H1 (cell line): ENCODE measurements at regions not wholly inside any gene's neighbourhood (a gene's known extent, or its start where the extent isn't known, plus 50 kb on each side); places are given as distances from the start of the nearest gene placed in this dataset.

Source experiments
- CTCF ChIA-PET: fragments of 300-600 bp; sonication (Branson Sonifier 250); formaldehyde crosslinking; loops from one replicate; lab custom pipeline; 2021; ENCODE audit not compliant: partially characterized antibody; lab: Charles Lee
- POLR2A ChIA-PET: fragments of 300-600 bp; sonication (Branson Sonifier 250); formaldehyde crosslinking; loops from one replicate; lab custom pipeline; 2021; ENCODE audit warnings: inconsistent platforms; ENCODE audit not compliant: partially characterized antibody; lab: Charles Lee
- DNase-seq, 2 experiments: peaks; one replicate each; pipeline versions ENCODE4 v3.0.0 to v3.0.0-alpha.2; 2010 to 2022; ENCODE audit warnings: low spot score in 2 of 2, low read depth in 1 of 2, mixed read lengths in 1 of 2
- FAIRE-seq: peaks from 2 replicates; lab custom pipeline; 2011; peaks lifted over from hg19 to GRCh38; lab: Jason Lieb, UNC
- H2AFZ ChIP-seq: 2 replicates; pipeline ENCODE4 v1.8.1; 2012; ENCODE audit warnings: low read length, inconsistent platforms
- H2AK5ac ChIP-seq: 2 replicates; pipeline ENCODE4 v1.6.1; 2013; ENCODE audit warnings: low read depth, low read length
- H2BK120ac ChIP-seq: replicated peaks from 2 replicates; pipeline ENCODE3; 2013; ENCODE audit warnings: low read depth, low read length, inconsistent platforms
- H2BK12ac ChIP-seq: 2 replicates; pipeline ENCODE4 v1.6.1; 2013; ENCODE audit warnings: low read depth, low read length
- H2BK15ac ChIP-seq: 2 replicates; pipeline ENCODE4 v1.6.1; 2013; ENCODE audit warnings: low read length
- H2BK20ac ChIP-seq: 2 replicates; pipeline ENCODE4 v1.6.1; 2013; ENCODE audit warnings: low read length
- H2BK5ac ChIP-seq: 2 replicates; pipeline ENCODE4 v1.6.1; 2013; ENCODE audit warnings: low read depth, low read length
- H3K14ac ChIP-seq: 2 replicates; pipeline ENCODE4 v1.6.1; 2013; ENCODE audit warnings: inconsistent platforms; ENCODE audit not compliant: insufficient read length
- H3K18ac ChIP-seq: 2 replicates; pipeline ENCODE4 v1.6.1; 2013; ENCODE audit warnings: low read length; ENCODE audit errors: extremely low read depth
- H3K23ac ChIP-seq: 2 replicates; pipeline ENCODE4 v1.6.1; 2013; ENCODE audit warnings: inconsistent platforms; ENCODE audit not compliant: insufficient read length
- H3K23me2 ChIP-seq: 2 replicates; pipeline ENCODE4 v1.6.1; 2013; ENCODE audit warnings: low read depth, low read length
- H3K27ac ChIP-seq: 2 replicates; pipeline ENCODE4 v1.6.1; 2011; ENCODE audit warnings: low read depth, low read length, inconsistent platforms
- H3K27me3 ChIP-seq, 4 experiments: replicated peaks in 1 of 4; 1 replicate in 1 of 4; 2 replicates in 3 of 4; pipeline versions ENCODE4 v1.6.1 to v1.8.1; 2011 to 2013; ENCODE audit warnings: low read length in 3 of 4, mild to moderate bottlenecking in 3 of 4, inconsistent platforms in 2 of 4, mixed read lengths in 2 of 4, moderate library complexity in 1 of 4; ENCODE audit not compliant: control insufficient read depth in 3 of 4, insufficient read depth in 3 of 4; ENCODE audit errors: extremely low read depth in 1 of 4
- H3K36me3 ChIP-seq, 4 experiments: 2 replicates each; pipeline versions ENCODE4 v1.6.1 to v1.8.1; 2011 to 2013; ENCODE audit warnings: mild to moderate bottlenecking in 4 of 4, low read length in 3 of 4, moderate library complexity in 2 of 4, control low read depth in 1 of 4, inconsistent platforms in 1 of 4; ENCODE audit not compliant: insufficient read depth in 4 of 4, control insufficient read depth in 2 of 4
- H3K4ac ChIP-seq: replicated peaks from 2 replicates; pipeline ENCODE3; 2013; ENCODE audit warnings: low read length, low read depth, mixed read lengths, inconsistent platforms; ENCODE audit not compliant: insufficient read length
- H3K4me1 ChIP-seq, 4 experiments: replicated peaks in 1 of 4; 1 replicate in 1 of 4; 2 replicates in 3 of 4; pipeline versions ENCODE4 v1.6.1 to v1.8.1; 2011 to 2013; ENCODE audit warnings: low read length in 3 of 4, inconsistent platforms in 2 of 4, mixed read lengths in 1 of 4; ENCODE audit not compliant: insufficient read depth in 4 of 4, control insufficient read depth in 3 of 4
- H3K4me2 ChIP-seq, 2 experiments: 2 replicates each; pipeline versions ENCODE4 v1.6.1 to v1.8.1; 2011 to 2013; ENCODE audit warnings: low read depth in 2 of 2, low read length in 2 of 2, control low read depth in 1 of 2, inconsistent platforms in 1 of 2, mild to moderate bottlenecking in 1 of 2; ENCODE audit not compliant: insufficient read depth in 1 of 2
- H3K4me3 ChIP-seq, 4 experiments: fragments of 200-600, 300-600 bp in 1 of 4; sonication (generic), shearing (Covaris generic), sonication (Bioruptor Twin) in 1 of 4; 2 replicates each; pipeline versions ENCODE4 v1.5.1 to v1.8.1; 2011 to 2016; ENCODE audit warnings: low read length in 4 of 4, low read depth in 3 of 4, control low read depth in 2 of 4, inconsistent platforms in 2 of 4, mild to moderate bottlenecking in 2 of 4, mixed read lengths in 1 of 4, moderate library complexity in 1 of 4; ENCODE audit not compliant: insufficient read depth in 2 of 4; ENCODE audit errors: extremely low read depth in 1 of 4
- H3K56ac ChIP-seq: replicated peaks from 2 replicates; pipeline ENCODE3; 2013; ENCODE audit warnings: low read depth, mild to moderate bottlenecking, mixed read lengths, low read length, inconsistent platforms; ENCODE audit not compliant: insufficient read length
- H3K79me1 ChIP-seq: 2 replicates; pipeline ENCODE4 v1.6.1; 2013; ENCODE audit warnings: low read depth, low read length, control low read depth
- H3K79me2 ChIP-seq, 2 experiments: 2 replicates each; pipeline versions ENCODE4 v1.6.1 to v1.8.1; 2012 to 2013; ENCODE audit warnings: low read length in 2 of 2, mild to moderate bottlenecking in 2 of 2, inconsistent platforms in 1 of 2; ENCODE audit not compliant: insufficient read depth in 2 of 2, control insufficient read depth in 1 of 2
- H3K9ac ChIP-seq, 4 experiments: replicated peaks in 1 of 4; 1 replicate in 1 of 4; 2 replicates in 3 of 4; pipeline versions ENCODE4 v1.6.1 to v1.8.1; 2011 to 2013; ENCODE audit warnings: low read depth in 3 of 4, low read length in 3 of 4, control low read depth in 2 of 4, mild to moderate bottlenecking in 2 of 4, moderate library complexity in 2 of 4, inconsistent platforms in 1 of 4; ENCODE audit errors: extremely low read depth in 1 of 4
- H3K9me3 ChIP-seq, 2 experiments: 2 replicates each; pipeline versions ENCODE4 v1.6.1 to v1.8.1; 2012 to 2013; ENCODE audit warnings: mild to moderate bottlenecking in 2 of 2, moderate library complexity in 2 of 2, control low read depth in 1 of 2, inconsistent platforms in 1 of 2, low read depth in 1 of 2, low read length in 1 of 2, mixed read lengths in 1 of 2; ENCODE audit not compliant: insufficient read depth in 2 of 2
- H4K20me1 ChIP-seq, 2 experiments: replicated peaks in 1 of 2; 2 replicates each; pipeline versions ENCODE3 to v1.8.1; 2011 to 2013; ENCODE audit warnings: inconsistent platforms in 2 of 2, low read length in 2 of 2, mild to moderate bottlenecking in 1 of 2; ENCODE audit not compliant: insufficient read depth in 2 of 2, control insufficient read depth in 1 of 2
- H4K5ac ChIP-seq: 2 replicates; pipeline ENCODE4 v1.6.1; 2013; ENCODE audit warnings: low read length, low read depth, mixed read lengths, inconsistent platforms; ENCODE audit not compliant: insufficient read length
- H4K8ac ChIP-seq: 2 replicates; pipeline ENCODE4 v1.8.0; 2013; ENCODE audit warnings: mild to moderate bottlenecking, moderate library complexity, low read length, inconsistent platforms; ENCODE audit not compliant: insufficient read depth; ENCODE audit errors: extremely low read depth
- H4K91ac ChIP-seq: replicated peaks from 2 replicates; pipeline ENCODE3; 2013; ENCODE audit warnings: low read length, mixed read lengths, inconsistent platforms; ENCODE audit not compliant: insufficient read length
- ATF3 ChIP-seq: IDR thresholded peaks from 2 replicates; pipeline ENCODE4 v1.6.1; 2011; ENCODE audit warnings: low read depth, mild to moderate bottlenecking, low read length; ENCODE audit not compliant: insufficient read depth
- BACH1 ChIP-seq: IDR thresholded peaks from 2 replicates; pipeline ENCODE4 v1.6.1; 2012; ENCODE audit warnings: low read length, improper control_type of control experiment
- CREB1 ChIP-seq: IDR thresholded peaks from 2 replicates; pipeline ENCODE4 v1.6.1; 2012; ENCODE audit warnings: inconsistent platforms
- KDM4A ChIP-seq: IDR thresholded peaks from one replicate; pipeline ENCODE4 v1.7.1; 2012; ENCODE audit warnings: low read depth, mild to moderate bottlenecking, moderate library complexity, low read length, inconsistent platforms; ENCODE audit not compliant: severe bottlenecking
- SIN3A ChIP-seq, 2 experiments: IDR thresholded peaks in 1 of 2; conservative IDR thresholded peaks in 1 of 2; 2 replicates each; pipeline ENCODE4 v1.6.1; 2011 to 2012; ENCODE audit warnings: low read length in 2 of 2, improper control_type of control experiment in 1 of 2, low read depth in 1 of 2, mild to moderate bottlenecking in 1 of 2
- SP4 ChIP-seq: IDR thresholded peaks from 2 replicates; pipeline ENCODE4 v1.6.1; 2012; ENCODE audit warnings: low read length, inconsistent platforms
- TAF7 ChIP-seq: optimal IDR thresholded peaks from 2 replicates; pipeline ENCODE3; 2011; ENCODE audit warnings: low read depth, mild to moderate bottlenecking, inconsistent platforms, low read length, moderate library complexity, borderline replicate concordance
- YY1 ChIP-seq: IDR thresholded peaks from 2 replicates; pipeline ENCODE4 v1.6.1; 2011; ENCODE audit warnings: low read depth, mild to moderate bottlenecking, low read length
- WGBS, 2 experiments: shearing (Covaris generic) in 1 of 2; methylation state at CpG; one replicate each; pipeline versions ENCODE4 v1.1.6 to v1.1.7; 2013 to 2015; ENCODE audit warnings: low lambda C conversion rate in 2 of 2, mixed read lengths in 2 of 2, inconsistent platforms in 1 of 2, low coverage in 1 of 2, missing lambda C conversion rate in 1 of 2; ENCODE audit not compliant: insufficient replicate concordance in 2 of 2, insufficient coverage in 1 of 2, insufficient read length in 1 of 2; ENCODE audit errors: extremely low coverage in 1 of 2, missing lambda C conversion rate in 1 of 2; 5-methylcytosine and 5-hydroxymethylcytosine counted together

DNA sequence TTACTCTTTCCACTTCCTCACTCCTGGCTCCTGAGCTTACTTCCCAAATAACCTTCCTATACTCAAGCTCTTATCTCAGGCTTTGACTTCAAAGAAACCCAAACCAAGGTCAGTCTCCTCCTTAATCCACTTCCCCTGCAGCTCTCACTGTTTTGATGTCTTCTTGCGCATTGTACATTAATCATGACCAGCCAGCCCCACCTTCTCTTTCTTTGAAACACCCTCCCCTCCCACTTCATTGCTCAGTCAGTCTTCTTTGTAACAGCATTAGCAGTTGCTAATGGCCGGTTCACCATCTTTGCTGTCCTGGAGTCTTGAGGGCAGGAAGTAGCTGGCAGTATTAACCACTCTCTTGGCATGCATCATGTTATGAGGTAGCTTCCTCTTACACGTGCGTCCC, 57.9 kb upstream of the CHCHD3 start:
- H3K56ac ChIP-seq, result no peak overlapping the region
- ChIA-PET CTCF (interaction anchor here (0.6 to 2.3 kb wide), 35 partner anchors 8 to 1275 kb away, joined by 3 to 11 read pairs (median 4); no protein-coding TSS in a partner anchor), POLR2A (no interaction called here)
- H2AFZ ChIP-seq, result no peak overlapping the region
- no peak overlapping the region for H2BK12ac ChIP-seq
- no peak overlapping the region for H3K4me2 ChIP-seq
- 90% methylated on average over 4 of the region's 4 CpGs; no CpG with 5 or more reads in 1 of the 2 experiments for WGBS, 2 experiments
- H2BK5ac ChIP-seq, result no peak overlapping the region
- no peak overlapping the region for H3K27ac ChIP-seq
- H3K23me2 ChIP-seq, result no peaks in the 10 kb centered on the region
- H3K18ac ChIP-seq, result no peak overlapping the region
- no peaks in the 10 kb centered on the region for H3K79me2 ChIP-seq
- H4K91ac ChIP-seq, result no peak overlapping the region
- no peak for DNase-seq
- no peaks in the 10 kb centered on the region for H4K20me1 ChIP-seq
- H2BK120ac ChIP-seq, result no peak overlapping the region
- TF ChIP-seq YY1 (no peak), TAF7 (no peak), SP4 (no peak), CREB1 (no peak), ATF3 (no peak), BACH1 (no peak), KDM4A (no peak), SIN3A (conservative IDR thresholded peaks at IDR 0.05 in 1 of 2, IDR thresholded peaks at IDR 0.05 in 1 of 2; ENCODE audit: low read depth in 1 of 2, low read length in 2 of 2) (no peak)
- TF ChIP-seq, all 59 proteins: peak for 0
- Histone ChIP-seq H3K9ac (no peak overlapping the region), H3K14ac (no peak overlapping the region), H3K27me3 (no peaks in the 10 kb centered on the region), H3K23ac (no peak overlapping the region), H3K9me3 (peaks cover 0 to 3% of the 10 kb centered on the region in 2 experiments; a peak in 1 of 4 replicates), H3K79me1 (no peaks in the 10 kb centered on the region), H3K4ac (no peak overlapping the region), H3K4me1 (no peaks in the 10 kb centered on the region), H2AK5ac (no peak overlapping the region), H4K8ac (no peak overlapping the region), H3K4me3 (no peak overlapping the region), H2BK20ac (no peak overlapping the region), H3K36me3 (no peaks in the 10 kb centered on the region), H4K5ac (no peak overlapping the region), H2BK15ac (no peak overlapping the region)
- no peak for FAIRE-seq
